Parathyroid adenoma (tissue), 2 donors: ENCODE measurements at regions not wholly inside any gene's neighbourhood (a gene's known extent, or its start where the extent isn't known, plus 50 kb on each side); places are given as distances from the start of the nearest gene placed in this dataset.
"Not testable (repeated sequence)": the region's sequence is repeated elsewhere in the genome, so short reads cannot be mapped to it uniquely, and the experiment has no call there.

Experiments used
- H2AFZ ChIP-seq: fragments of 300-600 bp; sonication (generic); one replicate; pipeline ENCODE4 v1.7.0; 2017; ENCODE audit warnings: antibody characterized with exemption, mild to moderate bottlenecking
- H3K27ac ChIP-seq: fragments of 300-600 bp; sonication (generic); one replicate; pipeline ENCODE4 v1.7.0; 2017
- H3K27me3 ChIP-seq: fragments of 300-600 bp; sonication (generic); one replicate; pipeline ENCODE4 v1.7.0; 2017; ENCODE audit warnings: low read length; ENCODE audit not compliant: control insufficient read depth, insufficient read depth
- H3K36me3 ChIP-seq: fragments of 300-600 bp; sonication (generic); one replicate; pipeline ENCODE4 v1.7.0; 2017; ENCODE audit warnings: low read length; ENCODE audit not compliant: control insufficient read depth, insufficient read depth
- H3K4me1 ChIP-seq: fragments of 300-600 bp; sonication (generic); one replicate; pipeline ENCODE4 v1.7.0; 2017; ENCODE audit warnings: control low read depth
- H3K4me2 ChIP-seq: fragments of 300-600 bp; sonication (generic); one replicate; pipeline ENCODE4 v1.7.0; 2017; ENCODE audit warnings: low read length
- H3K4me3 ChIP-seq: fragments of 300-600 bp; sonication (generic); one replicate; pipeline ENCODE4 v1.7.0; 2017; ENCODE audit warnings: low read depth, low read length
- H3K79me2 ChIP-seq: fragments of 300-600 bp; sonication (generic); one replicate; pipeline ENCODE4 v1.7.0; 2017; ENCODE audit warnings: control low read depth
- H3K9ac ChIP-seq: fragments of 300-600 bp; sonication (generic); one replicate; pipeline ENCODE4 v1.7.0; 2017; ENCODE audit warnings: mild to moderate bottlenecking
- H3K9me3 ChIP-seq: fragments of 300-600 bp; sonication (generic); one replicate; pipeline ENCODE4 v1.7.0; 2017; ENCODE audit warnings: low read length; ENCODE audit not compliant: control insufficient read depth
- CTCF ChIP-seq: fragments of 300-600 bp; sonication (generic); IDR thresholded peaks from one replicate; pipeline ENCODE4 v1.7.0; 2017; ENCODE audit warnings: antibody characterized with exemption, mild to moderate bottlenecking
- donor health status: primary hyperparathyroidism.

- no peak for TF ChIP-seq CTCF
- Histone ChIP-seq H3K4me1 (no peaks in the 10 kb centered on the region), H2AFZ (no peak overlapping the region), H3K27ac (no peak overlapping the region), H3K79me2 (no peaks in the 10 kb centered on the region), H3K36me3 (no peaks in the 10 kb centered on the region), H3K9me3 (no peaks in the 10 kb centered on the region), H3K9ac (no peak overlapping the region), H3K4me2 (no peak overlapping the region), H3K27me3 (no peaks in the 10 kb centered on the region), H3K4me3 (no peak overlapping the region)
Observed at GRCh38 chr4:30125868-30126267, 594.3 kb upstream of the PCDH7 start.

- Histone ChIP-seq H3K9ac (no peak overlapping the region), H3K4me3 (no peak overlapping the region), H3K36me3 (no peaks in the 10 kb centered on the region), H3K4me2 (no peak overlapping the region), H3K27ac (no peak overlapping the region), H3K79me2 (no peaks in the 10 kb centered on the region), H3K9me3 (no peaks in the 10 kb centered on the region), H3K4me1 (no peaks in the 10 kb centered on the region), H2AFZ (no peak overlapping the region), H3K27me3 (no peaks in the 10 kb centered on the region)
- no peak for TF ChIP-seq CTCF
Observed at GRCh38 chr4:30126351-30126750, 593.8 kb upstream of the PCDH7 start.

- not testable (repeated sequence) for H3K4me3 ChIP-seq, H3K9ac ChIP-seq, H3K9me3 ChIP-seq, H3K36me3 ChIP-seq, H3K4me2 ChIP-seq, H3K4me1 ChIP-seq, H3K27ac ChIP-seq, H3K27me3 ChIP-seq, H3K79me2 ChIP-seq, H2AFZ ChIP-seq
Observed at GRCh38 chr4:30148828-30149227, 571.3 kb upstream of the PCDH7 start.

- H3K4me1 ChIP-seq, H3K4me2 ChIP-seq, H3K27ac ChIP-seq, H3K79me2 ChIP-seq, H3K36me3 ChIP-seq, H3K9ac ChIP-seq, H2AFZ ChIP-seq, H3K27me3 ChIP-seq, H3K4me3 ChIP-seq, H3K9me3 ChIP-seq: not testable (repeated sequence)
Observed at GRCh38 chr4:30149539-30149938, 570.6 kb upstream of the PCDH7 start.

GRCh38 chr4:30153427-30153826 lies 566.7 kb upstream of the PCDH7 start:
- Histone ChIP-seq H3K27ac (no peak overlapping the region), H3K9me3 (no peaks in the 10 kb centered on the region), H3K4me3 (no peak overlapping the region), H3K79me2 (no peaks in the 10 kb centered on the region), H3K4me1 (no peaks in the 10 kb centered on the region), H3K27me3 (no peaks in the 10 kb centered on the region), H3K4me2 (no peak overlapping the region), H3K36me3 (no peaks in the 10 kb centered on the region), H3K9ac (no peak overlapping the region), H2AFZ (no peak overlapping the region)
- TF ChIP-seq CTCF = no peak

- H3K79me2 ChIP-seq = no peaks in the 10 kb centered on the region
- no peak for TF ChIP-seq CTCF
- H3K9me3 ChIP-seq = no peaks in the 10 kb centered on the region
- H3K4me1 ChIP-seq = no peaks in the 10 kb centered on the region
- no peak overlapping the region for H3K27ac ChIP-seq
- H3K4me2 ChIP-seq = no peak overlapping the region
- H3K9ac ChIP-seq = no peak overlapping the region
- no peaks in the 10 kb centered on the region for H3K27me3 ChIP-seq
- no peak overlapping the region for H2AFZ ChIP-seq
- H3K36me3 ChIP-seq = no peaks in the 10 kb centered on the region
- no peak overlapping the region for H3K4me3 ChIP-seq
Observed at GRCh38 chr4:30160140-30160539, 560.0 kb upstream of the PCDH7 start.
